SW 1271 (cell line): ENCODE measurements at regions not wholly inside any gene's neighbourhood (a gene's known extent, or its start where the extent isn't known, plus 50 kb on each side); places are given as distances from the start of the nearest gene placed in this dataset.

Source experiments
- DNase-seq, 2 experiments: peaks; one replicate each; lab custom pipeline; 2025; lab: John Stamatoyannopoulos, UW

DNA sequence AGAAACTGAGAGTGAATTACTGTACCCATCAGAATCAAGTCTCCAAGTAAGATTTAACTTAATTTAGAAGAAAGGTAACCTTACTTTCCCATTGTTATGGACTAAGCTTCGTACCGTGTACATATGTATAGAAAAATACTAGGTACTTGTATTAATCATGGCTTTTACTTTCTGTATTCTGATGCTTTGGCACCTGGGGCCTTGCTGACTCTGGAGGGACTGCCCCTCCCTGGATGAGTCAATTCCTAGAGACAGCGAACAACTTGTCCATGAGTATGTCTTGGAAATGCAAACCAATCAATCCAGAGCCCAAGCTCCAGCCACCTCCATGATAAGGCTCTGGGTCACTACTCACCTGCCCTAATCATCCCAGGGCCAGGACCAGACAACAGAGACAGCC is 50.0 kb upstream of the DGKG start:
- no peak for DNase-seq
